ENCODE measurements at regions not wholly inside any gene's neighbourhood (a gene's known extent, or its start where the extent isn't known, plus 50 kb on each side); places are given as distances from the start of the nearest gene placed in this dataset.

DNA sequence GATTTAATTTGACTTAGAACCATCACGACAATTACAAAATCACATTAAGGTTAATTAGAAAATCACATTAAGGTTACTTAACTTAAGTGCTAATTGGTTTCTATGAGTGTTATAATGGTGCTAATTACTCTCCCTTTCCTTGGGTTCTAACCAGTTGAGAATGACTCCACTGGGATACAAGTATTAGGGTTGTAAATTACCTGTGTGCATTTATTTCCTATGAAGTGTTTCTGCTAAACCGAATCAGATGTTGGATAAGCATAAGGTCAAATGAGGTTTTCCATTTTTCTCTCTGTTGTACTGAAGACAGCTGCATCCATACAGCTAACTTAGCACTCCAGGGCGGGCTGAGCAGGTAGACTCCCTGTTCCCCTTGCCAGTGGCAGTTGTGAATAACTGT, 610.3 kb upstream of the TMPRSS15 start:
- TF ChIP-seq YY1 (IDR thresholded peaks at IDR 0.05; ENCODE audit: low read depth): no peak
- TF ChIP-seq EP300 (IDR thresholded peaks at IDR 0.05; ENCODE audit: borderline replicate concordance): no peak
- TF ChIP-seq ZBTB7A (IDR thresholded peaks at IDR 0.05; ENCODE audit: low read depth): no peak
- TF ChIP-seq TEAD4 (IDR thresholded peaks at IDR 0.05): no peak
